ENCODE measurements at regions not wholly inside any gene's neighbourhood (a gene's known extent, or its start where the extent isn't known, plus 50 kb on each side); places are given as distances from the start of the nearest gene placed in this dataset.
"Not testable (repeated sequence)": the region's sequence is repeated elsewhere in the genome, so short reads cannot be mapped to it uniquely, and the experiment has no call there.

- H3K27ac ChIP-seq (ENCODE audit: low read length), result no peak overlapping the region
- no peaks in the 10 kb centered on the region for H3K9me3 ChIP-seq (ENCODE audit: control insufficient read depth in 2 of 2, low read length in 2 of 2)
- no peaks in the 10 kb centered on the region for H3K4me1 ChIP-seq (ENCODE audit: control insufficient read depth, insufficient read depth, low read length)
- H3K36me3 ChIP-seq (ENCODE audit: control insufficient read depth in 2 of 2, insufficient read depth in 2 of 2, low read length in 2 of 2), result no peaks in the 10 kb centered on the region
- no peaks in the 10 kb centered on the region for H3K27me3 ChIP-seq (ENCODE audit: control insufficient read depth in 1 of 2, insufficient read depth in 2 of 2, low read length in 2 of 2)
- no peak overlapping the region for H3K9ac ChIP-seq (ENCODE audit: low read length in 2 of 2)
- H3K4me3 ChIP-seq (ENCODE audit: low read length in 2 of 2), result no peak overlapping the region
These were observed 53.0 kb downstream of the ACTBL2 start for GRCh38 chr5:57429513-57430120.

GRCh38 chr5:57429021-57429420 lies 53.6 kb downstream of the ACTBL2 start:
- not testable (repeated sequence) for H3K27ac ChIP-seq (ENCODE audit: low read length); H3K4me1 ChIP-seq (ENCODE audit: control insufficient read depth, insufficient read depth, low read length); H3K27me3 ChIP-seq (ENCODE audit: control insufficient read depth in 1 of 2, insufficient read depth in 2 of 2, low read length in 2 of 2); H3K9me3 ChIP-seq (ENCODE audit: control insufficient read depth in 2 of 2, low read length in 2 of 2); H3K4me3 ChIP-seq (ENCODE audit: low read length in 2 of 2); H3K9ac ChIP-seq (ENCODE audit: low read length in 2 of 2); H3K36me3 ChIP-seq (ENCODE audit: control insufficient read depth in 2 of 2, insufficient read depth in 2 of 2, low read length in 2 of 2)

- H3K9me3 ChIP-seq (ENCODE audit: control insufficient read depth in 2 of 2, low read length in 2 of 2), result no peaks in the 10 kb centered on the region
- no peaks in the 10 kb centered on the region for H3K4me1 ChIP-seq (ENCODE audit: control insufficient read depth, insufficient read depth, low read length)
- H3K9ac ChIP-seq (ENCODE audit: low read length in 2 of 2), result no peak overlapping the region
- H3K27me3 ChIP-seq (ENCODE audit: control insufficient read depth in 1 of 2, insufficient read depth in 2 of 2, low read length in 2 of 2), result no peaks in the 10 kb centered on the region
- H3K27ac ChIP-seq (ENCODE audit: low read length), result no peak overlapping the region
- H3K4me3 ChIP-seq (ENCODE audit: low read length in 2 of 2), result no peak overlapping the region
- H3K36me3 ChIP-seq (ENCODE audit: control insufficient read depth in 2 of 2, insufficient read depth in 2 of 2, low read length in 2 of 2), result no peaks in the 10 kb centered on the region
These were observed 59.6 kb downstream of the ACTBL2 start for GRCh38 chr5:57422993-57423392.

- Histone ChIP-seq H3K36me3 (ENCODE audit: control insufficient read depth in 2 of 2, insufficient read depth in 2 of 2, low read length in 2 of 2) (no peaks in the 10 kb centered on the region), H3K9ac (ENCODE audit: low read length in 2 of 2) (no peak overlapping the region), H3K27ac (ENCODE audit: low read length) (no peak overlapping the region), H3K9me3 (ENCODE audit: control insufficient read depth in 2 of 2, low read length in 2 of 2) (no peaks in the 10 kb centered on the region), H3K27me3 (ENCODE audit: control insufficient read depth in 1 of 2, insufficient read depth in 2 of 2, low read length in 2 of 2) (no peaks in the 10 kb centered on the region), H3K4me3 (ENCODE audit: low read length in 2 of 2) (no peak overlapping the region), H3K4me1 (ENCODE audit: control insufficient read depth, insufficient read depth, low read length) (no peaks in the 10 kb centered on the region)
These were observed 60.3 kb downstream of the ACTBL2 start for GRCh38 chr5:57422341-57422740.

- Histone ChIP-seq H3K9ac (ENCODE audit: low read length in 2 of 2) (no peak overlapping the region), H3K9me3 (ENCODE audit: control insufficient read depth in 2 of 2, low read length in 2 of 2) (no peaks in the 10 kb centered on the region), H3K27me3 (ENCODE audit: control insufficient read depth in 1 of 2, insufficient read depth in 2 of 2, low read length in 2 of 2) (no peaks in the 10 kb centered on the region), H3K4me3 (ENCODE audit: low read length in 2 of 2) (no peak overlapping the region), H3K27ac (ENCODE audit: low read length) (no peak overlapping the region), H3K4me1 (ENCODE audit: control insufficient read depth, insufficient read depth, low read length) (no peaks in the 10 kb centered on the region), H3K36me3 (ENCODE audit: control insufficient read depth in 2 of 2, insufficient read depth in 2 of 2, low read length in 2 of 2) (no peaks in the 10 kb centered on the region)
These were observed 61.8 kb downstream of the ACTBL2 start for GRCh38 chr5:57420801-57421200.

- no peak overlapping the region for H3K4me3 ChIP-seq (ENCODE audit: low read length in 2 of 2)
- no peaks in the 10 kb centered on the region for H3K4me1 ChIP-seq (ENCODE audit: control insufficient read depth, insufficient read depth, low read length)
- no peaks in the 10 kb centered on the region for H3K27me3 ChIP-seq (ENCODE audit: control insufficient read depth in 1 of 2, insufficient read depth in 2 of 2, low read length in 2 of 2)
- no peak overlapping the region for H3K9ac ChIP-seq (ENCODE audit: low read length in 2 of 2)
- H3K9me3 ChIP-seq (ENCODE audit: control insufficient read depth in 2 of 2, low read length in 2 of 2), result no peaks in the 10 kb centered on the region
- H3K27ac ChIP-seq (ENCODE audit: low read length), result no peak overlapping the region
- no peaks in the 10 kb centered on the region for H3K36me3 ChIP-seq (ENCODE audit: control insufficient read depth in 2 of 2, insufficient read depth in 2 of 2, low read length in 2 of 2)
These were observed 64.6 kb downstream of the ACTBL2 start for GRCh38 chr5:57417971-57418370.

- H3K27ac ChIP-seq (ENCODE audit: low read length), result no peak overlapping the region
- H3K9me3 ChIP-seq (ENCODE audit: control insufficient read depth in 2 of 2, low read length in 2 of 2), result no peaks in the 10 kb centered on the region
- no peaks in the 10 kb centered on the region for H3K4me1 ChIP-seq (ENCODE audit: control insufficient read depth, insufficient read depth, low read length)
- no peak overlapping the region for H3K4me3 ChIP-seq (ENCODE audit: low read length in 2 of 2)
- no peaks in the 10 kb centered on the region for H3K27me3 ChIP-seq (ENCODE audit: control insufficient read depth in 1 of 2, insufficient read depth in 2 of 2, low read length in 2 of 2)
- H3K9ac ChIP-seq (ENCODE audit: low read length in 2 of 2), result no peak overlapping the region
- H3K36me3 ChIP-seq (ENCODE audit: control insufficient read depth in 2 of 2, insufficient read depth in 2 of 2, low read length in 2 of 2), result no peaks in the 10 kb centered on the region
These were observed 65.3 kb downstream of the ACTBL2 start for GRCh38 chr5:57417320-57417719.

GRCh38 chr5:57416278-57416994 lies 66.2 kb downstream of the ACTBL2 start:
- Histone ChIP-seq H3K4me3 (ENCODE audit: low read length in 2 of 2) (no peak overlapping the region), H3K27ac (ENCODE audit: low read length) (no peak overlapping the region), H3K36me3 (ENCODE audit: control insufficient read depth in 2 of 2, insufficient read depth in 2 of 2, low read length in 2 of 2) (no peaks in the 10 kb centered on the region), H3K9me3 (ENCODE audit: control insufficient read depth in 2 of 2, low read length in 2 of 2) (no peaks in the 10 kb centered on the region), H3K9ac (ENCODE audit: low read length in 2 of 2) (no peak overlapping the region), H3K4me1 (ENCODE audit: control insufficient read depth, insufficient read depth, low read length) (no peaks in the 10 kb centered on the region), H3K27me3 (ENCODE audit: control insufficient read depth in 1 of 2, insufficient read depth in 2 of 2, low read length in 2 of 2) (no peaks in the 10 kb centered on the region)

- no peaks in the 10 kb centered on the region for H3K4me1 ChIP-seq (ENCODE audit: control insufficient read depth, insufficient read depth, low read length)
- no peak overlapping the region for H3K9ac ChIP-seq (ENCODE audit: low read length in 2 of 2)
- no peaks in the 10 kb centered on the region for H3K9me3 ChIP-seq (ENCODE audit: control insufficient read depth in 2 of 2, low read length in 2 of 2)
- H3K36me3 ChIP-seq (ENCODE audit: control insufficient read depth in 2 of 2, insufficient read depth in 2 of 2, low read length in 2 of 2), result no peaks in the 10 kb centered on the region
- H3K4me3 ChIP-seq (ENCODE audit: low read length in 2 of 2), result no peak overlapping the region
- H3K27me3 ChIP-seq (ENCODE audit: control insufficient read depth in 1 of 2, insufficient read depth in 2 of 2, low read length in 2 of 2), result no peaks in the 10 kb centered on the region
- H3K27ac ChIP-seq (ENCODE audit: low read length), result no peak overlapping the region
These were observed 67.8 kb downstream of the ACTBL2 start for GRCh38 chr5:57414857-57415256.

GRCh38 chr5:57414191-57414590 lies 68.4 kb downstream of the ACTBL2 start:
- Histone ChIP-seq H3K4me3 (ENCODE audit: low read length in 2 of 2) (no peak overlapping the region), H3K36me3 (ENCODE audit: control insufficient read depth in 2 of 2, insufficient read depth in 2 of 2, low read length in 2 of 2) (no peaks in the 10 kb centered on the region), H3K9ac (ENCODE audit: low read length in 2 of 2) (no peak overlapping the region), H3K9me3 (ENCODE audit: control insufficient read depth in 2 of 2, low read length in 2 of 2) (no peaks in the 10 kb centered on the region), H3K27me3 (ENCODE audit: control insufficient read depth in 1 of 2, insufficient read depth in 2 of 2, low read length in 2 of 2) (no peaks in the 10 kb centered on the region), H3K4me1 (ENCODE audit: control insufficient read depth, insufficient read depth, low read length) (no peaks in the 10 kb centered on the region), H3K27ac (ENCODE audit: low read length) (no peak overlapping the region)

GRCh38 chr5:57413145-57413544 lies 69.5 kb downstream of the ACTBL2 start:
- H3K27me3 ChIP-seq (ENCODE audit: control insufficient read depth in 1 of 2, insufficient read depth in 2 of 2, low read length in 2 of 2), result no peaks in the 10 kb centered on the region
- no peak overlapping the region for H3K9ac ChIP-seq (ENCODE audit: low read length in 2 of 2)
- no peaks in the 10 kb centered on the region for H3K9me3 ChIP-seq (ENCODE audit: control insufficient read depth in 2 of 2, low read length in 2 of 2)
- H3K4me1 ChIP-seq (ENCODE audit: control insufficient read depth, insufficient read depth, low read length), result peaks cover 3% of the 10 kb centered on the region
- H3K27ac ChIP-seq (ENCODE audit: low read length), result no peak overlapping the region
- H3K36me3 ChIP-seq (ENCODE audit: control insufficient read depth in 2 of 2, insufficient read depth in 2 of 2, low read length in 2 of 2), result no peaks in the 10 kb centered on the region
- H3K4me3 ChIP-seq (ENCODE audit: low read length in 2 of 2), result no peak overlapping the region

All from stomach smooth muscle (tissue), 2 donors.